ENCODE measurements at regions not wholly inside any gene's neighbourhood (a gene's known extent, or its start where the extent isn't known, plus 50 kb on each side); places are given as distances from the start of the nearest gene placed in this dataset.

DNA sequence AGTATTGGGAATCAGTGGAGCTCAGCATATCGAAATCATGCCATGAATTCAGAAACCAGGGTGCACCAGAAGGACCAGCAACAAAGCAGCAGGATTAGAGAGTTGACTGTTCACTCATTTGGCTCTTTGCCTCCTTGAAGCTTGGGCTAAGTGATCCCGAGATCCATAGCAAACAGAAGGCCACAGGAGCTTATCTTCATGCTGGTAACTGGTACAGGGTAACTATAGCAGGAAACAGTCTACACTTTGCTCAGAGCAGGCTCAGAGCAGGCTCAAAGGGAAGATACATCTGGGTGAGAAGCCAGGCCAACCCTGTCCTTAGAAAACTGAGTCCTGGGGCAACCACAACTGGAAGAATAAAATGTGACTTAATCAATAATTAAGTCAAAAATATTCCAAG lies 111.1 kb downstream of the GRIN2B start:
- Histone ChIP-seq H3K36me3 (no peaks in the 10 kb centered on the region), H3K27me3 (no peaks in the 10 kb centered on the region), H3K9me3 (no peaks in the 10 kb centered on the region), H3K4me3 (no peak overlapping the region), H3K4me1 (no peaks in the 10 kb centered on the region), H3K27ac (no peak overlapping the region)
- no peak for DNase-seq
- no peak for ATAC-seq
- no peak for TF ChIP-seq CTCF (IDR thresholded peaks at IDR 0.05)
- intact Hi-C loops (cut with DNase I), result no loop called here

DNA sequence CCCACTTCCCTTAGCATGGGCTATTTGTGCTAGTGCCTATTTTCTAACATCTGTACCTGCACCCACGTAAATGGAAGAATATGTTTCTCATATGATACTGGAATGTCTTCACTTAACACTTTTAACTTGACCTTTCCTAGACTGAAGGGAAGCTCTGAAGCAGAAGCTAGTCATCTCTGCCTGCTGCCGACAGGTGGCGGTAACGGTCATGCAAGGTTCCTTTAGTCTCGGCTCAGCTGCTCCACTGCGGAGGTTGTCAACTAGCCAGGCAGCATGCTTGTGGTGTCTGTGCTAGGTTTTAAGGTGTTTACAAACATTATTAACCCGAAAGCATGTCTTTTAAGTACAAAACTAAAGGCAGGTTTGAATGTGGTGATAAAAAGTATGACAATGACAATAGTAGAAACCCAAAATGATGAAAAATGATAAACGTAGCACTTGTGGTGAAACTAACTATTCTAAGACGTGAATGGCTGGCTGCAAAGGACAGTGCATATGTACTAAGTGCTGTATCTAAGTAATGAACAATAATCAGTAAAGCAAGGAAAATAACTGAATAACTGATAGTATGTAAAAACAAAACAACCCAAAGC lies 117.2 kb downstream of the GRIN2B start:
- Histone ChIP-seq H3K27ac (no peak overlapping the region), H3K36me3 (no peaks in the 10 kb centered on the region), H3K4me1 (no peaks in the 10 kb centered on the region), H3K27me3 (peaks cover 0 to 18% of the 10 kb centered on the region in 2 donors), H3K9me3 (no peaks in the 10 kb centered on the region), H3K4me3 (no peak overlapping the region)
- intact Hi-C loops (cut with DNase I), result loop anchor here in 1 of 2 donors (10.0 kb wide), 1 partner anchor 301 kb away; no protein-coding TSS in a partner anchor
- ATAC-seq (peak; percentile 94), DNase-seq (peak; percentile 51 to 80 (median 74))
- peak; percentile 74 to 88 for TF ChIP-seq CTCF (IDR thresholded peaks at IDR 0.05)

GRCh38 chr12:13857750-13858149 lies 123.7 kb downstream of the GRIN2B start:
- Histone ChIP-seq H3K27me3 (peaks cover 0 to under 1% of the 10 kb centered on the region in 2 donors), H3K27ac (no peak overlapping the region), H3K4me1 (no peaks in the 10 kb centered on the region), H3K9me3 (no peaks in the 10 kb centered on the region), H3K36me3 (no peaks in the 10 kb centered on the region), H3K4me3 (no peak overlapping the region)
- TF ChIP-seq CTCF (IDR thresholded peaks at IDR 0.05), result no peak
- ATAC-seq (no peak), DNase-seq (no peak)
- intact Hi-C loops (cut with DNase I), result no loop called here

DNA sequence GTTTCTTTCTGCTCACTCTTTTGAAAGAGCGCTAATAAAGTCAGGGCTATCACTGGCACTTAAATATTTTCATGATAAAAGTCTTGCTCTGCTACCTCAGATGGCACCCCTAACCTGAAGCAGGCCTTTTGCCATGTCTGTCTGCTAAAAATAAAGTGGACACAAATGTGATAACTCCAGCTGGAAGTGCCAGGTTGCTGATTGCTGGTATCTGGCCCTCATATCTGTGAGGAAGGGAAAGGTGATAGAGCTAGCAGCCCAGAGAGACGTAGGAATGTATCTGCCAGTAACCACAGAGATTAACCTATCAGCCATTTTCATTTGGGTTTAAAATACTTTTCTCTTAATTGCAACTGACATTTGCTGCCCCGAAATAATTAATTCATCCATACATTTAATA lies 127.9 kb downstream of the GRIN2B start:
- Histone ChIP-seq H3K27me3 (no peaks in the 10 kb centered on the region), H3K36me3 (no peaks in the 10 kb centered on the region), H3K27ac (no peak overlapping the region), H3K9me3 (no peaks in the 10 kb centered on the region), H3K4me1 (no peaks in the 10 kb centered on the region), H3K4me3 (no peak overlapping the region)
- TF ChIP-seq CTCF (IDR thresholded peaks at IDR 0.05), result no peak
- no peak for ATAC-seq
- DNase-seq, result no peak
- intact Hi-C loops (cut with DNase I), result no loop called here

DNA sequence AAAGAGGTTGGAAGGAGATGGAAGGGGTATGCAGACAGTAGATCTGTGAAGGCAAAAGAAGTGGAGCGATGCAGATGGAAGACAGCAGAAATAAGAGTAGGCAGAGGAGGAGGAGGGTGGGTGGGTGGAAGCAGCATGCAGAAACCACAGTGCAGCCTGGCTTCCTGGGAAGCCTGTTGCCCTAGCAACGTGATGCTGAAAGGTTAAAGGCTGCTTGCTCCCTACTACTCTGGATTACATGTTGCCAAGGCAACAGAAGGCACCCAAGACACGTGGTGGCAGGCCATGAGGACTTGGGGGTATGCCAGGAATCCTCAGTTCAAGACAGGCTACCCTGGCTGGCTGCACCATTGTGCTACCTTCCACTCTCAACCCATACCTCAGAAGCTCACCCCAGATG lies 129.6 kb downstream of the GRIN2B start:
- no peaks in the 10 kb centered on the region for H3K4me1 ChIP-seq
- no peak overlapping the region for H3K27ac ChIP-seq
- peaks cover 0 to 6% of the 10 kb centered on the region in 2 donors for H3K27me3 ChIP-seq
- intact Hi-C loops (cut with DNase I), result no loop called here
- no peaks in the 10 kb centered on the region for H3K36me3 ChIP-seq
- ATAC-seq, result no peak
- DNase-seq, result no peak
- H3K4me3 ChIP-seq, result no peak overlapping the region
- H3K9me3 ChIP-seq, result no peaks in the 10 kb centered on the region
- no peak for TF ChIP-seq CTCF (IDR thresholded peaks at IDR 0.05)
